Cardiac septum (tissue), 1 donor: ENCODE measurements at regions not wholly inside any gene's neighbourhood (a gene's known extent, or its start where the extent isn't known, plus 50 kb on each side); places are given as distances from the start of the nearest gene placed in this dataset.
"Not testable (repeated sequence)": the region's sequence is repeated elsewhere in the genome, so short reads cannot be mapped to it uniquely, and the experiment has no call there.

Experiments used
- DNase-seq: peaks from one replicate; pipeline ENCODE4 v3.0.0-alpha.2; 2020; ENCODE audit warnings: low spot score
- intact Hi-C: fragments of 100-400 bp; cut with DNase I; formaldehyde crosslinking; loops from one replicate; pipeline ENCODE4 v1.14.0; 2022
- donor health status: DM: no; HTN: no; CAD: no.

GRCh38 chr11:116678887-116679286 is 93.9 kb downstream of the BUD13 start:
- no peak for DNase-seq

GRCh38 chr11:116667318-116667717 is 105.5 kb downstream of the BUD13 start:
- DNase-seq, intact Hi-C loops: not testable (repeated sequence)

More at GRCh38 chr11:116678887-116679286, 93.9 kb downstream of the BUD13 start:
- intact Hi-C loops, result no loop called here

GRCh38 chr11:116666673-116667249 is 106.0 kb downstream of the BUD13 start:
- intact Hi-C loops, DNase-seq: not testable (repeated sequence)

- no peak for DNase-seq
- intact Hi-C loops, result no loop called here
Measured at GRCh38 chr11:116665523-116665922, 107.3 kb downstream of the BUD13 start.

- no peak for DNase-seq
- intact Hi-C loops, result no loop called here
Measured at GRCh38 chr11:116661056-116661455, 111.7 kb downstream of the BUD13 start.

- intact Hi-C loops, result no loop called here
- DNase-seq, result no peak
Measured at GRCh38 chr11:116660011-116660410, 112.8 kb downstream of the BUD13 start.

GRCh38 chr11:116658876-116659535 is 113.8 kb downstream of the BUD13 start:
- DNase-seq, result no peak
- intact Hi-C loops, result no loop called here

- intact Hi-C loops, result no loop called here
- no peak for DNase-seq
Measured at GRCh38 chr11:116657842-116658825, 114.7 kb downstream of the BUD13 start.

- intact Hi-C loops, result no loop called here
- no peak for DNase-seq
Measured at GRCh38 chr11:116656011-116656410, 116.8 kb downstream of the BUD13 start.

GRCh38 chr11:116654526-116654925 is 118.3 kb downstream of the BUD13 start:
- DNase-seq, result no peak
- intact Hi-C loops, result no loop called here

GRCh38 chr11:116653206-116653605 is 119.6 kb downstream of the BUD13 start:
- DNase-seq, result no peak

GRCh38 chr11:116651737-116652237 is 121.0 kb downstream of the BUD13 start:
- intact Hi-C loops, result no loop called here
- DNase-seq, result no peak

More at GRCh38 chr11:116653206-116653605, 119.6 kb downstream of the BUD13 start:
- intact Hi-C loops, result no loop called here

- no peak for DNase-seq
- intact Hi-C loops, result no loop called here
Measured at GRCh38 chr11:116651098-116651736, 121.6 kb downstream of the BUD13 start.

GRCh38 chr11:116650052-116650451 is 122.7 kb downstream of the BUD13 start:
- DNase-seq, result no peak
- intact Hi-C loops, result no loop called here

GRCh38 chr11:116649268-116649667 is 123.5 kb downstream of the BUD13 start:
- DNase-seq, result no peak
- intact Hi-C loops, result no loop called here

- intact Hi-C loops, result no loop called here
- DNase-seq, result no peak
Measured at GRCh38 chr11:116648247-116649174, 124.3 kb downstream of the BUD13 start.

- intact Hi-C loops, result no loop called here
- no peak for DNase-seq
Measured at GRCh38 chr11:116647305-116648080, 125.3 kb downstream of the BUD13 start.

- DNase-seq, result no peak
- intact Hi-C loops, result no loop called here
Measured at GRCh38 chr11:116646191-116646590, 126.6 kb downstream of the BUD13 start.
